WTC11 (cell line): ENCODE measurements at regions not wholly inside any gene's neighbourhood (a gene's known extent, or its start where the extent isn't known, plus 50 kb on each side); places are given as distances from the start of the nearest gene placed in this dataset.

Experiments
- ATAC-seq: fragments of 200-7000 bp; cut with Tn5 transposase; 2 replicates; pipeline ENCODE4 v1.10.0; 2021; ENCODE audit warnings: mild to moderate bottlenecking, moderate library complexity
- CTCF ChIA-PET: fragments of 300-600 bp; sonication (Branson Sonifier 250); formaldehyde crosslinking; loops from one replicate; lab custom pipeline; 2021; ENCODE audit warnings: antibody characterized with exemption; lab: Charles Lee
- POLR2A ChIA-PET: fragments of 350-600 bp; sonication (Branson Sonifier 250); formaldehyde crosslinking; loops from one replicate; lab custom pipeline; 2021; ENCODE audit warnings: antibody characterized with exemption; lab: Charles Lee
- DNase-seq: peaks from one replicate; pipeline ENCODE4 v3.0.0; 2021; ENCODE audit warnings: low spot score
- H3K27ac Mint-ChIP-seq: 2 replicates; pipeline ENCODE4 v1.8.0; 2021; ENCODE audit warnings: mixed read lengths
- H3K27me3 Mint-ChIP-seq: 2 replicates; pipeline ENCODE4 v1.8.0; 2021; ENCODE audit warnings: low read depth, mild to moderate bottlenecking, moderate library complexity, mixed read lengths
- H3K36me3 Mint-ChIP-seq: 2 replicates; pipeline ENCODE4 v1.8.0; 2021; ENCODE audit warnings: mixed read lengths
- H3K4me1 Mint-ChIP-seq: 2 replicates; pipeline ENCODE4 v1.8.0; 2022; ENCODE audit warnings: mixed read lengths
- H3K4me3 Mint-ChIP-seq: 2 replicates; pipeline ENCODE4 v1.8.0; 2021; ENCODE audit warnings: mild to moderate bottlenecking, moderate library complexity, mixed read lengths
- H3K9me3 Mint-ChIP-seq: 2 replicates; pipeline ENCODE4 v1.8.0; 2021; ENCODE audit warnings: mixed read lengths
- ETV6 ChIP-seq: sonication (generic); formaldehyde crosslinking; IDR thresholded peaks from 2 replicates; pipeline ENCODE4 v1.8.1; 2022; ENCODE audit warnings: mild to moderate bottlenecking, missing genetic modification reagents
- FOXJ3 ChIP-seq: sonication (generic); formaldehyde crosslinking; IDR thresholded peaks from 2 replicates; pipeline ENCODE4 v1.9.0; 2021; ENCODE audit warnings: missing genetic modification reagents, mild to moderate bottlenecking, borderline replicate concordance
- FOXP1 ChIP-seq: sonication (generic); formaldehyde crosslinking; IDR thresholded peaks from 2 replicates; pipeline ENCODE4 v1.8.0; 2022; ENCODE audit warnings: missing genetic modification reagents, mild to moderate bottlenecking, moderate library complexity, borderline replicate concordance
- GABPB1 ChIP-seq: sonication (generic); formaldehyde crosslinking; IDR thresholded peaks from 2 replicates; pipeline ENCODE4 v1.8.1; 2023; ENCODE audit warnings: mild to moderate bottlenecking, missing genetic modification reagents
- JAZF1 ChIP-seq: fragments of 250-450 bp; sonication (Bioruptor Pico); IDR thresholded peaks from 2 replicates; pipeline ENCODE4 v1.9.0; 2021; ENCODE audit warnings: moderate library complexity, mild to moderate bottlenecking, inconsistent platforms
- KAT7 ChIP-seq: sonication (generic); formaldehyde crosslinking; IDR thresholded peaks from 2 replicates; pipeline ENCODE4 v1.8.1; 2023; ENCODE audit warnings: missing genetic modification reagents, mild to moderate bottlenecking, borderline replicate concordance
- MXD4 ChIP-seq: fragments of 250-450 bp; sonication (Bioruptor Pico); IDR thresholded peaks from 2 replicates; pipeline ENCODE4 v1.8.0; 2021; ENCODE audit warnings: mild to moderate bottlenecking, moderate library complexity, borderline replicate concordance
- NFE2L1 ChIP-seq: sonication (generic); formaldehyde crosslinking; IDR thresholded peaks from 2 replicates; pipeline ENCODE4 v1.8.1; 2023; ENCODE audit warnings: missing genetic modification reagents
- NR2C2 ChIP-seq: sonication (generic); formaldehyde crosslinking; IDR thresholded peaks from 2 replicates; pipeline ENCODE4 v1.8.0; 2022; ENCODE audit warnings: mild to moderate bottlenecking, missing genetic modification reagents
- OVOL2 ChIP-seq: fragments of 250-450 bp; sonication (Bioruptor Pico); IDR thresholded peaks from 2 replicates; pipeline ENCODE4 v1.9.0; 2021; ENCODE audit warnings: mild to moderate bottlenecking, borderline replicate concordance
- RELA ChIP-seq: sonication (generic); formaldehyde crosslinking; IDR thresholded peaks from 2 replicates; pipeline ENCODE4 v1.8.1; 2022; ENCODE audit warnings: missing genetic modification reagents, mild to moderate bottlenecking, borderline replicate concordance
- RORB ChIP-seq: fragments of 250-450 bp; sonication (Bioruptor Pico); IDR thresholded peaks from 2 replicates; pipeline ENCODE4 v1.9.0; 2021; ENCODE audit warnings: mild to moderate bottlenecking
- SMAD4 ChIP-seq: sonication (generic); formaldehyde crosslinking; IDR thresholded peaks from 2 replicates; pipeline ENCODE4 v1.8.0; 2022; ENCODE audit warnings: mild to moderate bottlenecking, missing genetic modification reagents
- TCF7 ChIP-seq: sonication (generic); formaldehyde crosslinking; IDR thresholded peaks from 2 replicates; pipeline ENCODE4 v1.8.0; 2022; ENCODE audit warnings: mild to moderate bottlenecking, low read depth, missing genetic modification reagents, moderate library complexity
- ZNF121 ChIP-seq: sonication (generic); formaldehyde crosslinking; IDR thresholded peaks from 2 replicates; pipeline ENCODE4 v1.8.0; 2023; ENCODE audit warnings: missing genetic modification reagents
- ZNF138 ChIP-seq: sonication (generic); formaldehyde crosslinking; conservative IDR thresholded peaks from 2 replicates; pipeline ENCODE4 v1.8.1; 2022; ENCODE audit warnings: mild to moderate bottlenecking, moderate library complexity, missing genetic modification reagents
- ZNF219 ChIP-seq: sonication (generic); formaldehyde crosslinking; IDR thresholded peaks from 2 replicates; pipeline ENCODE4 v1.8.0; 2023; ENCODE audit warnings: missing genetic modification reagents, mild to moderate bottlenecking, borderline replicate concordance
- ZNF263 ChIP-seq: sonication (generic); formaldehyde crosslinking; IDR thresholded peaks from 2 replicates; pipeline ENCODE4 v1.8.1; 2022; ENCODE audit warnings: low read depth, mild to moderate bottlenecking, moderate library complexity, missing genetic modification reagents
- ZNF423 ChIP-seq: fragments of 250-450 bp; sonication (Bioruptor Pico); IDR thresholded peaks from 2 replicates; pipeline ENCODE4 v2.1.2; 2022; ENCODE audit warnings: mild to moderate bottlenecking, moderate library complexity
- TF ChIP-seq, protein P1 (sequence below): sonication (generic); formaldehyde crosslinking; conservative IDR thresholded peaks from 2 replicates; pipeline ENCODE4 v1.8.1; 2023; ENCODE audit warnings: mild to moderate bottlenecking, low read depth, missing genetic modification reagents, moderate library complexity
- TF ChIP-seq, protein P2 (sequence below): sonication (generic); formaldehyde crosslinking; IDR thresholded peaks from 2 replicates; pipeline ENCODE4 v1.8.1; 2022; ENCODE audit warnings: low read depth, missing genetic modification reagents, borderline replicate concordance
- TF ChIP-seq, protein P3 (sequence below): sonication (generic); formaldehyde crosslinking; IDR thresholded peaks from 2 replicates; pipeline ENCODE4 v1.8.0; 2022; ENCODE audit warnings: mild to moderate bottlenecking, missing genetic modification reagents
- TF ChIP-seq, protein P4 (sequence below): sonication (generic); formaldehyde crosslinking; IDR thresholded peaks from 2 replicates; pipeline ENCODE4 v1.8.1; 2023; ENCODE audit warnings: mild to moderate bottlenecking, missing genetic modification reagents
- TF ChIP-seq, protein P5 (sequence below): sonication (generic); formaldehyde crosslinking; IDR thresholded peaks from 2 replicates; pipeline ENCODE4 v1.8.1; 2023; ENCODE audit warnings: mild to moderate bottlenecking, moderate library complexity, missing genetic modification reagents
- TF ChIP-seq, protein P6 (sequence below): fragments of 250-450 bp; sonication (Bioruptor Pico); IDR thresholded peaks from 2 replicates; pipeline ENCODE4 v1.8.0; 2021; ENCODE audit warnings: mild to moderate bottlenecking

DNA sequence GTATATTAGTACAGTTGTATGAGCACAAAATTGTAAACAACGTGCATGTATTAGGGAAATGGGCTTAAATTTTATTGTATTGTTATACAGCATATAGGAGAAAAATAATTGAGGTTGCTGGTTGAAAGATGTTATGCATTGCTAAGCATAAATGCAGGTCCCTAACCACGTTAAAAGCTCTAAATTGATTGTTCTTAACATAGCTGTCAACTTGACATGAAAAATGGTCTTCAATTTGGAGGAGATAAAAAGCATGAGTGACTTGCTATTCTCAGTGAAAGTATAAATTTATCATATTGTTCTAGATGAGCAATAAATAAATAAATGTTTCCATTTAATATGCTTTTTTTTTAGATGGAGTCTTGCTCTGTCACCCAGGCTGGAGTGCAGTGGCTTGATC, 506.6 kb upstream of the ATXN7L3B start:
- Mint-ChIP-seq H3K4me3 (no peak overlapping the region), H3K4me1 (no peaks in the 10 kb centered on the region), H3K9me3 (no peaks in the 10 kb centered on the region), H3K27ac (no peak overlapping the region), H3K27me3 (no peaks in the 10 kb centered on the region), H3K36me3 (no peaks in the 10 kb centered on the region)
- ChIA-PET POLR2A (no interaction called here), CTCF (no interaction called here)
- DNase-seq (no peak), ATAC-seq (no peak)
- TF ChIP-seq JAZF1 (no peak), RORB (no peak), OVOL2 (CRISPR knock-in tag) (no peak), ZNF263 (CRISPR knock-in tag) (no peak), TCF7 (no peak), FOXP1 (CRISPR knock-in tag) (no peak), NFE2L1 (no peak), ZNF423 (no peak), MXD4 (CRISPR knock-in tag) (no peak), ZNF138 (no peak), GABPB1 (CRISPR knock-in tag) (no peak), SMAD4 (no peak)
- TF ChIP-seq, protein P1, sequence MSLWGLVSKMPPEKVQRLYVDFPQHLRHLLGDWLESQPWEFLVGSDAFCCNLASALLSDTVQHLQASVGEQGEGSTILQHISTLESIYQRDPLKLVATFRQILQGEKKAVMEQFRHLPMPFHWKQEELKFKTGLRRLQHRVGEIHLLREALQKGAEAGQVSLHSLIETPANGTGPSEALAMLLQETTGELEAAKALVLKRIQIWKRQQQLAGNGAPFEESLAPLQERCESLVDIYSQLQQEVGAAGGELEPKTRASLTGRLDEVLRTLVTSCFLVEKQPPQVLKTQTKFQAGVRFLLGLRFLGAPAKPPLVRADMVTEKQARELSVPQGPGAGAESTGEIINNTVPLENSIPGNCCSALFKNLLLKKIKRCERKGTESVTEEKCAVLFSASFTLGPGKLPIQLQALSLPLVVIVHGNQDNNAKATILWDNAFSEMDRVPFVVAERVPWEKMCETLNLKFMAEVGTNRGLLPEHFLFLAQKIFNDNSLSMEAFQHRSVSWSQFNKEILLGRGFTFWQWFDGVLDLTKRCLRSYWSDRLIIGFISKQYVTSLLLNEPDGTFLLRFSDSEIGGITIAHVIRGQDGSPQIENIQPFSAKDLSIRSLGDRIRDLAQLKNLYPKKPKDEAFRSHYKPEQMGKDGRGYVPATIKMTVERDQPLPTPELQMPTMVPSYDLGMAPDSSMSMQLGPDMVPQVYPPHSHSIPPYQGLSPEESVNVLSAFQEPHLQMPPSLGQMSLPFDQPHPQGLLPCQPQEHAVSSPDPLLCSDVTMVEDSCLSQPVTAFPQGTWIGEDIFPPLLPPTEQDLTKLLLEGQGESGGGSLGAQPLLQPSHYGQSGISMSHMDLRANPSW = no peak
- TF ChIP-seq, protein P2, sequence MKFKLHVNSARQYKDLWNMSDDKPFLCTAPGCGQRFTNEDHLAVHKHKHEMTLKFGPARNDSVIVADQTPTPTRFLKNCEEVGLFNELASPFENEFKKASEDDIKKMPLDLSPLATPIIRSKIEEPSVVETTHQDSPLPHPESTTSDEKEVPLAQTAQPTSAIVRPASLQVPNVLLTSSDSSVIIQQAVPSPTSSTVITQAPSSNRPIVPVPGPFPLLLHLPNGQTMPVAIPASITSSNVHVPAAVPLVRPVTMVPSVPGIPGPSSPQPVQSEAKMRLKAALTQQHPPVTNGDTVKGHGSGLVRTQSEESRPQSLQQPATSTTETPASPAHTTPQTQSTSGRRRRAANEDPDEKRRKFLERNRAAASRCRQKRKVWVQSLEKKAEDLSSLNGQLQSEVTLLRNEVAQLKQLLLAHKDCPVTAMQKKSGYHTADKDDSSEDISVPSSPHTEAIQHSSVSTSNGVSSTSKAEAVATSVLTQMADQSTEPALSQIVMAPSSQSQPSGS (CRISPR knock-in tag) = no peak
- TF ChIP-seq, protein P3, sequence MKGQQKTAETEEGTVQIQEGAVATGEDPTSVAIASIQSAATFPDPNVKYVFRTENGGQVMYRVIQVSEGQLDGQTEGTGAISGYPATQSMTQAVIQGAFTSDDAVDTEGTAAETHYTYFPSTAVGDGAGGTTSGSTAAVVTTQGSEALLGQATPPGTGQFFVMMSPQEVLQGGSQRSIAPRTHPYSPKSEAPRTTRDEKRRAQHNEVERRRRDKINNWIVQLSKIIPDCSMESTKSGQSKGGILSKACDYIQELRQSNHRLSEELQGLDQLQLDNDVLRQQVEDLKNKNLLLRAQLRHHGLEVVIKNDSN = no peak
- TF ChIP-seq, protein P4, sequence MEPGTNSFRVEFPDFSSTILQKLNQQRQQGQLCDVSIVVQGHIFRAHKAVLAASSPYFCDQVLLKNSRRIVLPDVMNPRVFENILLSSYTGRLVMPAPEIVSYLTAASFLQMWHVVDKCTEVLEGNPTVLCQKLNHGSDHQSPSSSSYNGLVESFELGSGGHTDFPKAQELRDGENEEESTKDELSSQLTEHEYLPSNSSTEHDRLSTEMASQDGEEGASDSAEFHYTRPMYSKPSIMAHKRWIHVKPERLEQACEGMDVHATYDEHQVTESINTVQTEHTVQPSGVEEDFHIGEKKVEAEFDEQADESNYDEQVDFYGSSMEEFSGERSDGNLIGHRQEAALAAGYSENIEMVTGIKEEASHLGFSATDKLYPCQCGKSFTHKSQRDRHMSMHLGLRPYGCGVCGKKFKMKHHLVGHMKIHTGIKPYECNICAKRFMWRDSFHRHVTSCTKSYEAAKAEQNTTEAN = no peak

DNA sequence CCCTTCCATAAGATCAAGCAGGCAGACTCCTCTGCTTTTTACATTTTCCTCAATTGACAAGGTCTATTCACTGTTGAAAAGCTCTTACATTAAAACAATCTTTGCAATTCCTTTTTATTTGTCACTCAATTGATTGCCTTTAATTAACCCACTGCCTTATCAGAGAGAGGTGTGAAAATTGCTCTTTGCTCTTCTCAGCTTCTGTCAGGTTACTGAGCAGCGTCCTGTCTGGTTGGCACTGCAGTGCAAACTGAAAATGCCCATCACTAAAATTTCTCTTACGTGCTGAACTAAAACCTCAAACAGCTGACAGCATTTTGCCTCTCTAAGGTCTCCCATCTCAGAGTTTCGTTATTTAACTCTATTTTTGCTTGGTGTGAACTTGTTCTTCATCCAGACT, 504.1 kb upstream of the ATXN7L3B start:
- ChIA-PET POLR2A (no interaction called here), CTCF (no interaction called here)
- no peak overlapping the region for H3K4me3 Mint-ChIP-seq
- H3K4me1 Mint-ChIP-seq = no peaks in the 10 kb centered on the region
- peaks cover 8% of the 10 kb centered on the region for H3K9me3 Mint-ChIP-seq
- ATAC-seq (no peak), DNase-seq (no peak)
- no peak overlapping the region for H3K27ac Mint-ChIP-seq
- H3K27me3 Mint-ChIP-seq = no peaks in the 10 kb centered on the region
- H3K36me3 Mint-ChIP-seq = no peaks in the 10 kb centered on the region
- TF ChIP-seq NR2C2 (CRISPR knock-in tag) (no peak), ZNF219 (CRISPR knock-in tag) (no peak), FOXJ3 (no peak), ZNF423 (no peak), ETV6 (CRISPR knock-in tag) (no peak), ZNF121 (CRISPR knock-in tag) (no peak), RELA (CRISPR knock-in tag) (no peak), KAT7 (CRISPR knock-in tag) (no peak)
- TF ChIP-seq, protein P5, sequence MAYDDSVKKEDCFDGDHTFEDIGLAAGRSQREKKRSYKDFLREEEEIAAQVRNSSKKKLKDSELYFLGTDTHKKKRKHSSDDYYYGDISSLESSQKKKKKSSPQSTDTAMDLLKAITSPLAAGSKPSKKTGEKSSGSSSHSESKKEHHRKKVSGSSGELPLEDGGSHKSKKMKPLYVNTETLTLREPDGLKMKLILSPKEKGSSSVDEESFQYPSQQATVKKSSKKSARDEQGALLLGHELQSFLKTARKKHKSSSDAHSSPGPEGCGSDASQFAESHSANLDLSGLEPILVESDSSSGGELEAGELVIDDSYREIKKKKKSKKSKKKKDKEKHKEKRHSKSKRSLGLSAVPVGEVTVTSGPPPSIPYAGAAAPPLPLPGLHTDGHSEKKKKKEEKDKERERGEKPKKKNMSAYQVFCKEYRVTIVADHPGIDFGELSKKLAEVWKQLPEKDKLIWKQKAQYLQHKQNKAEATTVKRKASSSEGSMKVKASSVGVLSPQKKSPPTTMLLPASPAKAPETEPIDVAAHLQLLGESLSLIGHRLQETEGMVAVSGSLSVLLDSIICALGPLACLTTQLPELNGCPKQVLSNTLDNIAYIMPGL = no peak
- TF ChIP-seq, protein P1 = no peak
- TF ChIP-seq, protein P6, sequence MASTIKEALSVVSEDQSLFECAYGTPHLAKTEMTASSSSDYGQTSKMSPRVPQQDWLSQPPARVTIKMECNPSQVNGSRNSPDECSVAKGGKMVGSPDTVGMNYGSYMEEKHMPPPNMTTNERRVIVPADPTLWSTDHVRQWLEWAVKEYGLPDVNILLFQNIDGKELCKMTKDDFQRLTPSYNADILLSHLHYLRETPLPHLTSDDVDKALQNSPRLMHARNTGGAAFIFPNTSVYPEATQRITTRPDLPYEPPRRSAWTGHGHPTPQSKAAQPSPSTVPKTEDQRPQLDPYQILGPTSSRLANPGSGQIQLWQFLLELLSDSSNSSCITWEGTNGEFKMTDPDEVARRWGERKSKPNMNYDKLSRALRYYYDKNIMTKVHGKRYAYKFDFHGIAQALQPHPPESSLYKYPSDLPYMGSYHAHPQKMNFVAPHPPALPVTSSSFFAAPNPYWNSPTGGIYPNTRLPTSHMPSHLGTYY (CRISPR knock-in tag) = no peak
